ENCODE measurements at regions not wholly inside any gene's neighbourhood (a gene's known extent, or its start where the extent isn't known, plus 50 kb on each side); places are given as distances from the start of the nearest gene placed in this dataset.

DNA sequence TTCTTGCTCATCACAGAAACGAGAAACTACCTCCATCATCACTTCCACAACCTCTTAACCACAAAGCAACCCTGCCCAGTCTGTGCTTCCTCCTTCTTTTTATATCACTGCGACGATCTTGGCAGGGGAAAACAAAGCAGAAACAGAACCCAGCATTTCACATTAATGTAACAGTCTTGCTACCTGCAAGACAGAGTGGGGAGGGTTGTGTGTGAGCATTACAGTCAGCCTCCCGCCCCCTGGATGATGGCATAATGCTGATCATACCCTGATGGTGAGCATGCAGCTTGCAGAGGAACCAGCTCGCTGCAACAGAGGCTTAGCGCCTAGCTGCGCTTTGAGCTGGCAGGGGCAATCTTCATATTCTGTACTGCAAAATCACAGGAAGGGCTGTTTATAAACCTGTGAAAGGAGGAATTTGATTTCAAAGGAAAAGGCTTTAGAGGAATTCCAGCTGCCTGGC is 376.1 kb downstream of the IRS1 start:
- Mint-ChIP-seq H3K27ac (peak overlapping the region in 1 of 3 experiments; percentile 27; a peak in 1 of 7 replicates), H3K36me3 (ENCODE audit: insufficient read depth in 1 of 3, low read depth in 3 of 3) (no peaks in the 10 kb centered on the region), H3K27me3 (ENCODE audit: low read depth) (no peaks in the 10 kb centered on the region), H3K4me1 (peaks cover 14 to 19% of the 10 kb centered on the region in 2 experiments), H3K4me3 (no peak overlapping the region), H3K9me3 (no peaks in the 10 kb centered on the region)
- no peak overlapping the region for H3K9ac ChIP-seq (ENCODE audit: extremely low read depth, insufficient read length, low read length)
- H2BK15ac ChIP-seq (ENCODE audit: low read depth, low read length): no peak overlapping the region
- no peak for DNase-seq
- no peak overlapping the region for H2BK120ac ChIP-seq (ENCODE audit: low read depth, low read length, poor library complexity, severe bottlenecking)
- no peak overlapping the region for H3K18ac ChIP-seq (ENCODE audit: insufficient read length, low read depth, low read length)
- H4K5ac ChIP-seq (ENCODE audit: insufficient read length, low read depth, low read length): no peak overlapping the region
- H3K23ac ChIP-seq (ENCODE audit: insufficient read length, low read depth, low read length): no peak overlapping the region
- H4K8ac ChIP-seq (replicated peaks; ENCODE audit: insufficient read length, low read depth, low read length): no peak overlapping the region
- no peaks in the 10 kb centered on the region for H3K79me2 ChIP-seq (ENCODE audit: insufficient read depth, low read length)
- peaks cover 3% of the 10 kb centered on the region; the same call in 1 of the 2 replicates for H3K4me1 ChIP-seq (ENCODE audit: insufficient read depth, low read length)
- H2AK5ac ChIP-seq (ENCODE audit: insufficient read length, low read length): no peak overlapping the region
- H2AFZ ChIP-seq (ENCODE audit: low read length): no peak overlapping the region
- H3K4me2 ChIP-seq (ENCODE audit: insufficient read depth, insufficient read length, low read length): no peak overlapping the region
- no peak overlapping the region for H3K14ac ChIP-seq (ENCODE audit: insufficient read depth, low read length)
- no peak overlapping the region for H2BK5ac ChIP-seq (ENCODE audit: insufficient read length, low read length)
- H3K27me3 ChIP-seq (ENCODE audit: insufficient read depth, low read length): no peaks in the 10 kb centered on the region
- H3K4ac ChIP-seq (ENCODE audit: low read depth, low read length): no peak overlapping the region
- no peaks in the 10 kb centered on the region for H3K79me1 ChIP-seq (ENCODE audit: insufficient read depth, low read depth, low read length, poor library complexity, severe bottlenecking)
- no CpG with 5 or more reads among the region's 7 CpGs for WGBS (ENCODE audit: extremely low coverage, insufficient read length, low lambda C conversion rate)
- H3K9me3 ChIP-seq (ENCODE audit: control insufficient read depth, low read depth, low read length): no peaks in the 10 kb centered on the region
- H3T11ph ChIP-seq (ENCODE audit: low read length): no peak overlapping the region
- no peak overlapping the region for H3K27ac ChIP-seq (ENCODE audit: insufficient read length, low read depth, low read length)
- no peak overlapping the region for H4K91ac ChIP-seq (ENCODE audit: insufficient read length, low read depth, low read length)
- H2BK20ac ChIP-seq (ENCODE audit: low read depth, low read length, poor library complexity, severe bottlenecking): no peak overlapping the region
- TF ChIP-seq, protein P1, sequence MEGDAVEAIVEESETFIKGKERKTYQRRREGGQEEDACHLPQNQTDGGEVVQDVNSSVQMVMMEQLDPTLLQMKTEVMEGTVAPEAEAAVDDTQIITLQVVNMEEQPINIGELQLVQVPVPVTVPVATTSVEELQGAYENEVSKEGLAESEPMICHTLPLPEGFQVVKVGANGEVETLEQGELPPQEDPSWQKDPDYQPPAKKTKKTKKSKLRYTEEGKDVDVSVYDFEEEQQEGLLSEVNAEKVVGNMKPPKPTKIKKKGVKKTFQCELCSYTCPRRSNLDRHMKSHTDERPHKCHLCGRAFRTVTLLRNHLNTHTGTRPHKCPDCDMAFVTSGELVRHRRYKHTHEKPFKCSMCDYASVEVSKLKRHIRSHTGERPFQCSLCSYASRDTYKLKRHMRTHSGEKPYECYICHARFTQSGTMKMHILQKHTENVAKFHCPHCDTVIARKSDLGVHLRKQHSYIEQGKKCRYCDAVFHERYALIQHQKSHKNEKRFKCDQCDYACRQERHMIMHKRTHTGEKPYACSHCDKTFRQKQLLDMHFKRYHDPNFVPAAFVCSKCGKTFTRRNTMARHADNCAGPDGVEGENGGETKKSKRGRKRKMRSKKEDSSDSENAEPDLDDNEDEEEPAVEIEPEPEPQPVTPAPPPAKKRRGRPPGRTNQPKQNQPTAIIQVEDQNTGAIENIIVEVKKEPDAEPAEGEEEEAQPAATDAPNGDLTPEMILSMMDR (conservative IDR thresholded peaks at IDR 0.05): no peak
- no peak overlapping the region for H2BK12ac ChIP-seq (ENCODE audit: insufficient read length, low read depth, low read length)
- no peak overlapping the region for H3K56ac ChIP-seq (ENCODE audit: insufficient read length, low read depth, low read length)
- no peaks in the 10 kb centered on the region for H4K20me1 ChIP-seq (ENCODE audit: control insufficient read depth, insufficient read depth, insufficient read length)
- H3K23me2 ChIP-seq (ENCODE audit: insufficient read length, low read depth, low read length, poor library complexity, severe bottlenecking): no peaks in the 10 kb centered on the region

Data from H9 (cell line).